OCI-LY1 (cell line): ENCODE measurements at regions not wholly inside any gene's neighbourhood (a gene's known extent, or its start where the extent isn't known, plus 50 kb on each side); places are given as distances from the start of the nearest gene placed in this dataset.

Experiments used
- CTCF ChIP-seq: fragments of 200-600 bp; sonication (generic), shearing (Covaris generic); IDR thresholded peaks from 2 replicates; pipeline ENCODE4 v1.5.1; 2017; ENCODE audit warnings: mild to moderate bottlenecking, antibody characterized with exemption, low read length, moderate library complexity, mixed read lengths
- EZH2 ChIP-seq: fragments of 200-600 bp; sonication (generic), shearing (Covaris generic); IDR thresholded peaks from 2 replicates; pipeline ENCODE4 v1.8.0; 2017; ENCODE audit warnings: borderline replicate concordance, mixed run types, mild to moderate bottlenecking, antibody characterized with exemption, low read length, moderate library complexity, mixed read lengths

GRCh38 chr9:80569236-80569635 lies 997.5 kb downstream of the TLE4 start:
- TF ChIP-seq CTCF, result no peak
- no peak for TF ChIP-seq EZH2
